Left ventricle myocardium superior (tissue), 1 donor: ENCODE measurements at regions not wholly inside any gene's neighbourhood (a gene's known extent, or its start where the extent isn't known, plus 50 kb on each side); places are given as distances from the start of the nearest gene placed in this dataset.
"Not testable (repeated sequence)": the region's sequence is repeated elsewhere in the genome, so short reads cannot be mapped to it uniquely, and the experiment has no call there.

ENCODE experiments used
- ATAC-seq: fragments of 200-7000 bp; cut with Tn5 transposase; one replicate; pipeline ENCODE4 v1.9.1; 2020; ENCODE audit warnings: mild to moderate bottlenecking, moderate library complexity
- DNase-seq: peaks from one replicate; pipeline ENCODE4 v3.0.0-alpha.2; 2020
- intact Hi-C: fragments of 100-400 bp; cut with micrococcal nuclease; formaldehyde crosslinking; loops from one replicate; pipeline ENCODE4 v1.11.0; 2022
- donor health status: DM: no; HTN: yes; CAD: no; lungs with severe emphysema.

DNA sequence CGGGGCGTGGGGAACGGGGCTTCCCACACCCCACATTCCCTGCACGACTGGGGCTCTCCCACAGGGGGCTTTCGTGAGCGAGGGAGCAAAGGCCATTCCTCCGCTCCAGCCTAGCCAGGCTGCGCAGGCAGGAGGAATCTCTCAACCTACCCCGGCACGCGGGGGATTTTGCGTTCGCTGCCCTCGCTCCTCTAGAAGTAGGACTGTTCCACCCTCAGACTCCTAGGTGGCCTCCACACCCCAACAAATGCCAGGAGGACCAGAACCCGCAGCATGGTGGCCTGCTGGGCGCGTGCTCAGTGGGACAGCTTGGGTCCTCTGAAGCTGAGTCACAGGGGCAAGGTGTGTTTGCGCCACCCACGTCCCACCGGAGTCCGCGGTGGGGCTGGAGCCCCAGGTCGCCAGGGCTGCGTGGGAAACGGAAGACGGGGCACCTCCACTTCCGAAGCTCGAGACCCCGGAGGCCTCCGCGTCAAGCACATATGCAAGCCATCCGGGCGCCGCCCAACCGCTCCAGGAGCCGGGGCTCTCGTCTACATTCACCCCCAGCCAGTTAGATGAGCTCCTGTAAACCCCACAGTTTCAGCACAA is 1938.5 kb upstream of the DEFB115 start:
- intact Hi-C loops: no loop called here
- ATAC-seq (no peak), DNase-seq (no peak)

DNA sequence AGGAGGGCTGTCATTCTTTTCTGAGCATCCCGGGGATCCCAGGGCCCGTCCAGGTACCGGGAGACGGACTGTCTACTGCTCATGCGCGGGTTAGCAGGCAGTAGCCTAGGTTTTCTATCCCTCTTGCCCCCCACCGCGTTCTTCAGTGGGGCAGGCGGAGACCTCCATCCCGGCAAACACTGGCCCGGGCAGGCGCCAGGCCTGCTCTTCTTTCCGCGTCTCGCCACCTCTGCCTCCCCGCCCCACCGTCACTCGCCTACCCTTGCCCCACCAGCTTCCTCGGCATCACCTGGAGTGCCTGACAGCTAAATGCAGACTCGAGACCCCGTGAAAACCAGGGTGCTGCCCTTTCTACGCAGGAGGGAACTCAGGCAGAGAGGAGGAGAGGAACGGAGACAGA is 1937.7 kb upstream of the DEFB115 start:
- ATAC-seq: no peak
- intact Hi-C loops: no loop called here
- DNase-seq: no peak

- intact Hi-C loops, DNase-seq, ATAC-seq: not testable (repeated sequence)
Observed at GRCh38 chr20:29320216-29320949, 1937.1 kb upstream of the DEFB115 start.

GRCh38 chr20:29323631-29324515 is 1933.6 kb upstream of the DEFB115 start:
- DNase-seq, intact Hi-C loops, ATAC-seq: not testable (repeated sequence)

GRCh38 chr20:29324516-29325303 is 1932.8 kb upstream of the DEFB115 start:
- DNase-seq, intact Hi-C loops, ATAC-seq: not testable (repeated sequence)

- intact Hi-C loops: no loop called here
- DNase-seq (no peak), ATAC-seq (no peak)
Observed at GRCh38 chr20:29325304-29325640, 1932.2 kb upstream of the DEFB115 start.

DNA sequence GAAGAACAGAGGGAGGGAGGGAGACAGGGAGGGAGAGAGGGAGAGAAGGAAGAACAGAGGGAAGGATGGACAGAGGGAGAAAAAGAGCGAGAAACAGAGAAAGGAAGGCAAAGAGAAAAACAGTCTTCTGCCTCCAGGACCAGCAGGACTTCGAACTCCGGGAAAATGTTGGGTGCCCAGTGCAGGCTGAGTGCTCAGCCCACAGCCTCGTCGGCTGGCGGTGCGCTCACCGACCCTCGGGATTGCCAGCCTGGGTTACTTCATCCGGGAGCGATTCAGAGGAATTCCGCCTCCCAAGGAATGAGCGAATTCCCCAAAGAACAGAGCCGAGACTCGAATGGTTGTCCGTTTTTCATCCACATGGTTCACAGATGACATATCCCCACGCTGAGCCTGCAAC is 1931.7 kb upstream of the DEFB115 start:
- intact Hi-C loops, ATAC-seq, DNase-seq: not testable (repeated sequence)

GRCh38 chr20:29326376-29327070 is 1930.9 kb upstream of the DEFB115 start:
- no peak for DNase-seq
- intact Hi-C loops: no loop called here
- no peak for ATAC-seq

DNA sequence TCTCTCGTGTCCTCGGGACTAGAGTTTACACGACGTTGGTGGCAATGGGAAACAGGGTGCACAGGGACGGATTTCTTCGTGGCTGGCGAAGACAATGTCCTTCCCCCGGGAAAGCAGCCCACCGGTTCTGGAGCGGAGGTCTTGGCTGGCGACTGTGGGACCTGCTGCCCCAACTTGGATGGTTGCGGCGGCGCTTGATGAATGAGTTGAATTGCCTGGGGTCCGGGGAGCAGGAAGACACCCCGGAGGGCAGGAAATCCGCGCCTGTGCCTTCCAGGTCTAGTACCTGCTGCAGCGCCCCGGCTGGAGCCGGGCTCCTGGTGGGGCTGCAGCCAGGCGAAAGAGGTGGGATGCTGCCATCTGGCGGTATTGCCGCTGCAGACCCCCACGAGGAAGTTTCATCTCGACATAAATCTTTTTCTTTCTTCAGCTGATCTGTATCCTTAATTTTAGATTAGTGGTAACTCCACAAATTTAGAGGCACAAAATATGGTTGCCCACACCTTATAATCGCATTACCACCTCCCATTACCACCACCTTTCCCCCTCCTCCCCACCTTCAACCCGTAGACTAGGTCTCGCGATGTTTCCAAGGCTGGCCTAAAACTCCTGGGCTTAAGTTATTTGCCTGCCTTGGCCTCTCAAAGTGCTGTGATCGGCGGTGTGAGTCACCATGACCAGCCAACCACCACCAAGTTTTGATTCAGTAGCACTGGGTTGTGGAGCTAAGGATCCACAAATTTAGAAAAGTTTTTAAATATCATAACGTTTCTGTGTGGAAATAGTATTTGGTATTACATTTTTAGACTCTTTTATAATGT is 1929.7 kb upstream of the DEFB115 start:
- ATAC-seq, DNase-seq, intact Hi-C loops: not testable (repeated sequence)

DNA sequence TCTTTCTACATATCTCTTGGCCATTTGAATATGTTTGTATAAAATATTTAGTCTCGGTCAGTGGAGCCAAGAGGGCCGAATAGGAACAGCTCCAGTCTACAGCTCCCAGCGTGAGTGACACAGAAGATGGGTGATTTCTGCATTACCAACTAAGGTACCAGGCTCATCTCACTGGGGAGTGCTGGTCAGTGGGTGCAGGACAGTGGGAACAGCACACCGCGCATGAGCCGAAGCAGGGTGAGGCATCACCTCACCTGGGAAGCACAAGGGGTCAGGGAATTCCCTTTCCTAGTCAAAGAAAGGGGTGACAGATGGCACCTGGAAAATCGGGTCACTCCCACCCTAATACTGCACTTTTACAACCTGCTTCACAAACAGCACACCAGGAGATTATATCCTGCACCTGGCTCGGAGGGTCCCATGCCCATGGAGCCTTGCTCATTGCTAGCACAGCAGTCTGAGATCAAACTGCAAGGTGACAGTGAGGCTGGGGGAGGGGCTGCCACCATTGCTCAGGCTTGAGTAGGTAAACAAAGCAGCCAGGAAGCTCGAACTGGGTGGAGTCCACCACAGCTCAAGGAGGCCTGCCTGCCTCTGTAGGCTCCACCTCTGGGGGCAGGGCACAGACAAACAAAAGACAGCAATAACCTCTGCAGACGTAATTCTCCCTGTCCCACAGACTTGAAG is 1926.9 kb upstream of the DEFB115 start:
- ATAC-seq, intact Hi-C loops, DNase-seq: not testable (repeated sequence)

DNA sequence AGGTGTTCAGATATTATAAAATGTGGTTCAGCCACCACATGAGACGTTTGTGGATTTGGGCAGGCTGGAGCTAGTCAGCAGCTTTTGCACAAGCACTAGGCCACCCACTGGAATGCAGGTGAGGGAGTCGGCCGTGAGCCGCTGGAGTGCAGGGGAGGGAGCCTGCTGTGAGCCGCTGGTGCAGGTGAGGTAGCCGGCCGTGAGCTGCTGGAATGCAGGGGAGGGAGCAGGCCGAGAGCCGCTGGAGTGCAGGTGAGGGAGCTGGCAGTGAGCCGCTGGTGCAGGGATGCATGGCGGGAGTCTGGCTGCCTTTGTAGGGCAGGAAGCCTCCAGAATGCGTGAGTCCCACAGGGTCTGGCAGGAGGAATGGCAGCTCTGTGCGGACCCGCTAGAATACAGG is 1907.6 kb upstream of the DEFB115 start:
- ATAC-seq (no peak), DNase-seq (no peak)
- intact Hi-C loops: no loop called here

DNA sequence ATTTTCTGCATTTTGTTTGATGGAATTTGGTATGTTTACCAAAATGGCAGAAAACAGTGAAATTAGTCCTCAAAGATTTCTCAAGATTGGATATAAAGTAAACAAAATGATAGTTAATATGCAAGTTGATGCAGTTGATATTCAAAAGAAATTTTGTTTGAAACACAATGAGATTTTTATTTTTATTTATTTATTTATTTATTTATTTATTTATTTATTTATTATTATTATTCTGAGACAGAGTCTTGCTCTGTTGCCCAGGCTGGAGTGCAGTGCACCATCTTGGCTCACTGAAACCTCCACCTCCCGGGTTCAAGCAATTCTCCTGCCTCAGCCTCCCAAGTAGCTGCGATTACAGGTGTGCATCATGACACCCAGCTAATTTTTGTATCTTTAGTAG is 1881.5 kb upstream of the DEFB115 start:
- intact Hi-C loops, ATAC-seq, DNase-seq: not testable (repeated sequence)

DNA sequence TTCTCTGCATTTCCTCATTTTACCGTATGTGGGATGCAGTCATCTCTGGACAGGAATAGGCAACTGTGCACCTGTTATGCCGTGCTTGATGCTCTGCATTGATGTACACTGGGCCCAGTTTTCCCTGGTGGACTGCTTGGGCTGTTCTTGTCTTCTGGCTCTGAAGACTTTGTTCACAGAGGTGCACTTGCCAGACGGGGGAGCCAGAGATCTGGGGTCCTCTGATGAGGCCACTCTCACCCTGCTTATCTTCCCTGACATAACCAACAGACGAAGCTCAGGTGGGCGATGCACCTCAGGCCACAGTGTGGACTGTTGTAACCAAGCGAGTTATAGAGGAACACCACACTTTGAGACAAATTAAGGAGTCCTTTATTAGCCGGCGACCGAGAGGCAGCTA is 1864.6 kb upstream of the DEFB115 start:
- DNase-seq, ATAC-seq, intact Hi-C loops: not testable (repeated sequence)

- DNase-seq: no peak
- intact Hi-C loops: no loop called here
- ATAC-seq: no peak
Observed at GRCh38 chr20:29408034-29408695, 1849.3 kb upstream of the DEFB115 start.

GRCh38 chr20:29408707-29409106 is 1848.8 kb upstream of the DEFB115 start:
- intact Hi-C loops, ATAC-seq, DNase-seq: not testable (repeated sequence)

- ATAC-seq, intact Hi-C loops, DNase-seq: not testable (repeated sequence)
Observed at GRCh38 chr20:29409160-29409689, 1848.2 kb upstream of the DEFB115 start.
